ENCODE measurements at regions not wholly inside any gene's neighbourhood (a gene's known extent, or its start where the extent isn't known, plus 50 kb on each side); places are given as distances from the start of the nearest gene placed in this dataset.
"Not testable (repeated sequence)": the region's sequence is repeated elsewhere in the genome, so short reads cannot be mapped to it uniquely, and the experiment has no call there.

GRCh38 chr1:221998781-221999180 lies 256.9 kb upstream of the DUSP10 start:
- TF ChIP-seq CTCF (IDR thresholded peaks at IDR 0.05; ENCODE audit: low read depth, low read length, missing control alignments): no peak

GRCh38 chr1:221998186-221998612 lies 256.3 kb upstream of the DUSP10 start:
- no peak for TF ChIP-seq CTCF (IDR thresholded peaks at IDR 0.05; ENCODE audit: low read depth, low read length, missing control alignments)
- H3K4me3 ChIP-seq (replicated peaks; ENCODE audit: low read depth, low read length): no peak overlapping the region
- no peak for DNase-seq (ENCODE audit: extremely low read depth, low read depth)

More at GRCh38 chr1:221998781-221999180, 256.9 kb upstream of the DUSP10 start:
- DNase-seq (ENCODE audit: extremely low read depth, low read depth): no peak
- no peak overlapping the region for H3K4me3 ChIP-seq (replicated peaks; ENCODE audit: low read depth, low read length)

GRCh38 chr1:221997012-221997411 lies 255.1 kb upstream of the DUSP10 start:
- DNase-seq (ENCODE audit: extremely low read depth, low read depth): not testable (repeated sequence)

GRCh38 chr1:221994939-221995338 lies 253.1 kb upstream of the DUSP10 start:
- no peak for TF ChIP-seq CTCF (IDR thresholded peaks at IDR 0.05; ENCODE audit: low read depth, low read length, missing control alignments)
- no peak for DNase-seq (ENCODE audit: extremely low read depth, low read depth)
- no peak overlapping the region for H3K4me3 ChIP-seq (replicated peaks; ENCODE audit: low read depth, low read length)

More at GRCh38 chr1:221997012-221997411, 255.1 kb upstream of the DUSP10 start:
- H3K4me3 ChIP-seq (replicated peaks; ENCODE audit: low read depth, low read length): not testable (repeated sequence)

GRCh38 chr1:221994274-221994698 lies 252.4 kb upstream of the DUSP10 start:
- DNase-seq (ENCODE audit: extremely low read depth, low read depth): no peak
- no peak for TF ChIP-seq CTCF (IDR thresholded peaks at IDR 0.05; ENCODE audit: low read depth, low read length, missing control alignments)
- no peak overlapping the region for H3K4me3 ChIP-seq (replicated peaks; ENCODE audit: low read depth, low read length)

- no peak for DNase-seq (ENCODE audit: extremely low read depth, low read depth)
- no peak for TF ChIP-seq CTCF (IDR thresholded peaks at IDR 0.05; ENCODE audit: low read depth, low read length, missing control alignments)
- no peak overlapping the region for H3K4me3 ChIP-seq (replicated peaks; ENCODE audit: low read depth, low read length)
These were observed 251.6 kb upstream of the DUSP10 start for GRCh38 chr1:221993444-221993948.

GRCh38 chr1:221992427-221992826 lies 250.5 kb upstream of the DUSP10 start:
- H3K4me3 ChIP-seq (replicated peaks; ENCODE audit: low read depth, low read length): no peak overlapping the region
- no peak for TF ChIP-seq CTCF (IDR thresholded peaks at IDR 0.05; ENCODE audit: low read depth, low read length, missing control alignments)
- DNase-seq (ENCODE audit: extremely low read depth, low read depth): no peak

Measured in HFF-Myc (cell line).